ENCODE measurements at regions not wholly inside any gene's neighbourhood (a gene's known extent, or its start where the extent isn't known, plus 50 kb on each side); places are given as distances from the start of the nearest gene placed in this dataset.

GRCh38 chr4:133641191-133641590, 492.1 kb downstream of the PCDH10 start:
- no peak for TF ChIP-seq POLR2AphosphoS5 (IDR thresholded peaks at IDR 0.05)
- TF ChIP-seq RAD21 (conservative IDR thresholded peaks at IDR 0.05) = no peak
- no peak for TF ChIP-seq CTCF (IDR thresholded peaks at IDR 0.05; ENCODE audit: poor library complexity, severe bottlenecking)

All from neural cell (in vitro differentiated cells).